ENCODE measurements at regions not wholly inside any gene's neighbourhood (a gene's known extent, or its start where the extent isn't known, plus 50 kb on each side); places are given as distances from the start of the nearest gene placed in this dataset.

- H3K9ac ChIP-seq (ENCODE audit: low read length in 3 of 3) = no peak overlapping the region
- no peaks in the 10 kb centered on the region for H3K4me1 ChIP-seq (ENCODE audit: control insufficient read depth in 2 of 3, insufficient read depth in 2 of 3, low read depth in 1 of 3, low read length in 3 of 3)
- no peaks in the 10 kb centered on the region for H3K27me3 ChIP-seq (ENCODE audit: control insufficient read depth, insufficient read depth, low read length)
- no peaks in the 10 kb centered on the region for H3K36me3 ChIP-seq (ENCODE audit: control insufficient read depth in 2 of 3, insufficient read depth in 3 of 3, low read length in 3 of 3)
- H3K9me3 ChIP-seq (ENCODE audit: control insufficient read depth in 2 of 3, insufficient read depth in 1 of 3, low read length in 3 of 3) = peaks cover 0 to 25% (median 2%) of the 10 kb centered on the region in 3 donors
- H3K27ac ChIP-seq (ENCODE audit: low read depth in 2 of 2, low read length in 2 of 2) = no peak overlapping the region
- intact Hi-C loops (cut with DNase I) = no loop called here
- FAIRE-seq = no peak
- no peak overlapping the region for H3K4me3 ChIP-seq (ENCODE audit: low read length in 3 of 3)
- DNase-seq = no peak
- TF ChIP-seq CTCF (IDR thresholded peaks at IDR 0.05; ENCODE audit: borderline replicate concordance, extremely low read depth, insufficient read depth) = no peak
These were observed 104.8 kb upstream of the MC3R start for GRCh38 chr20:56143759-56144158.

- no peak for FAIRE-seq
These were observed 96.7 kb upstream of the MC3R start for GRCh38 chr20:56151834-56152233.

GRCh38 chr20:56153926-56154325 is 94.6 kb upstream of the MC3R start:
- Histone ChIP-seq H3K9ac (ENCODE audit: low read length in 3 of 3) (no peak overlapping the region), H3K27me3 (ENCODE audit: control insufficient read depth, insufficient read depth, low read length) (no peaks in the 10 kb centered on the region), H3K27ac (ENCODE audit: low read depth in 2 of 2, low read length in 2 of 2) (no peak overlapping the region), H3K36me3 (ENCODE audit: control insufficient read depth in 2 of 3, insufficient read depth in 3 of 3, low read length in 3 of 3) (no peaks in the 10 kb centered on the region), H3K4me1 (ENCODE audit: control insufficient read depth in 2 of 3, insufficient read depth in 2 of 3, low read depth in 1 of 3, low read length in 3 of 3) (no peaks in the 10 kb centered on the region), H3K9me3 (ENCODE audit: control insufficient read depth in 2 of 3, insufficient read depth in 1 of 3, low read length in 3 of 3) (no peaks in the 10 kb centered on the region), H3K4me3 (ENCODE audit: low read length in 3 of 3) (no peak overlapping the region)
- no peak for TF ChIP-seq CTCF (IDR thresholded peaks at IDR 0.05; ENCODE audit: borderline replicate concordance, extremely low read depth, insufficient read depth)
- DNase-seq (no peak), FAIRE-seq (no peak)
- intact Hi-C loops (cut with DNase I) = no loop called here

More at GRCh38 chr20:56151834-56152233, 96.7 kb upstream of the MC3R start:
- H3K27ac ChIP-seq (ENCODE audit: low read depth in 2 of 2, low read length in 2 of 2) = no peak overlapping the region
- no peaks in the 10 kb centered on the region for H3K27me3 ChIP-seq (ENCODE audit: control insufficient read depth, insufficient read depth, low read length)
- no peaks in the 10 kb centered on the region for H3K9me3 ChIP-seq (ENCODE audit: control insufficient read depth in 2 of 3, insufficient read depth in 1 of 3, low read length in 3 of 3)
- no peak overlapping the region for H3K4me3 ChIP-seq (ENCODE audit: low read length in 3 of 3)
- no peaks in the 10 kb centered on the region for H3K36me3 ChIP-seq (ENCODE audit: control insufficient read depth in 2 of 3, insufficient read depth in 3 of 3, low read length in 3 of 3)
- no peak for DNase-seq
- intact Hi-C loops (cut with DNase I) = no loop called here
- TF ChIP-seq CTCF (IDR thresholded peaks at IDR 0.05; ENCODE audit: borderline replicate concordance, extremely low read depth, insufficient read depth) = no peak
- H3K9ac ChIP-seq (ENCODE audit: low read length in 3 of 3) = no peak overlapping the region
- no peaks in the 10 kb centered on the region for H3K4me1 ChIP-seq (ENCODE audit: control insufficient read depth in 2 of 3, insufficient read depth in 2 of 3, low read depth in 1 of 3, low read length in 3 of 3)

- Histone ChIP-seq H3K27me3 (ENCODE audit: control insufficient read depth, insufficient read depth, low read length) (no peaks in the 10 kb centered on the region), H3K36me3 (ENCODE audit: control insufficient read depth in 2 of 3, insufficient read depth in 3 of 3, low read length in 3 of 3) (no peaks in the 10 kb centered on the region), H3K9me3 (ENCODE audit: control insufficient read depth in 2 of 3, insufficient read depth in 1 of 3, low read length in 3 of 3) (no peaks in the 10 kb centered on the region), H3K4me3 (ENCODE audit: low read length in 3 of 3) (no peak overlapping the region), H3K4me1 (ENCODE audit: control insufficient read depth in 2 of 3, insufficient read depth in 2 of 3, low read depth in 1 of 3, low read length in 3 of 3) (no peaks in the 10 kb centered on the region), H3K27ac (ENCODE audit: low read depth in 2 of 2, low read length in 2 of 2) (no peak overlapping the region), H3K9ac (ENCODE audit: low read length in 3 of 3) (no peak overlapping the region)
- intact Hi-C loops (cut with DNase I) = no loop called here
- no peak for FAIRE-seq
- no peak for DNase-seq
- no peak for TF ChIP-seq CTCF (IDR thresholded peaks at IDR 0.05; ENCODE audit: borderline replicate concordance, extremely low read depth, insufficient read depth)
These were observed 92.9 kb upstream of the MC3R start for GRCh38 chr20:56155625-56156024.

Measured in kidney (tissue), 13 donors.